Astrocyte (in vitro differentiated cells and primary cell): ENCODE measurements at regions not wholly inside any gene's neighbourhood (a gene's known extent, or its start where the extent isn't known, plus 50 kb on each side); places are given as distances from the start of the nearest gene placed in this dataset.

Experiments used
- DNase-seq: peaks from one replicate; pipeline ENCODE4 v3.0.0-alpha.2; 2010; ENCODE audit warnings: low read depth
- FAIRE-seq: peaks from 2 replicates; lab custom pipeline; 2011; peaks lifted over from hg19 to GRCh38; lab: Jason Lieb, UNC
- H2AFZ ChIP-seq: 2 replicates; pipeline ENCODE4 v1.6.0; 2012; ENCODE audit warnings: low read depth, low read length, inconsistent platforms
- H3K27ac ChIP-seq: 2 replicates; pipeline ENCODE4 v1.5.1; 2011; ENCODE audit warnings: low read depth, low read length, inconsistent platforms
- H3K27me3 ChIP-seq: 2 replicates; pipeline ENCODE4 v1.6.0; 2011; ENCODE audit warnings: low read length, inconsistent platforms; ENCODE audit not compliant: insufficient read depth
- H3K36me3 ChIP-seq: 2 replicates; pipeline ENCODE4 v1.5.1; 2011; ENCODE audit warnings: low read length, inconsistent platforms; ENCODE audit not compliant: insufficient read depth
- H3K4me1 ChIP-seq: 2 replicates; pipeline ENCODE4 v1.5.1; 2011; ENCODE audit warnings: low read length, inconsistent platforms; ENCODE audit not compliant: insufficient read depth
- H3K4me2 ChIP-seq: 2 replicates; pipeline ENCODE4 v1.6.0; 2012; ENCODE audit warnings: low read length, inconsistent platforms
- H3K4me3 ChIP-seq: 2 replicates; pipeline ENCODE4 v1.5.1; 2011; ENCODE audit warnings: low read depth, mild to moderate bottlenecking, low read length, inconsistent platforms; ENCODE audit not compliant: insufficient read depth
- H3K79me2 ChIP-seq: 2 replicates; pipeline ENCODE4 v1.6.0; 2012; ENCODE audit warnings: mild to moderate bottlenecking, low read length, inconsistent platforms; ENCODE audit not compliant: insufficient read depth
- H3K9ac ChIP-seq: 2 replicates; pipeline ENCODE4 v1.6.0; 2012; ENCODE audit warnings: mild to moderate bottlenecking, low read length, inconsistent platforms
- H3K9me3 ChIP-seq: 2 replicates; pipeline ENCODE4 v1.5.1; 2012; ENCODE audit warnings: low read depth, mild to moderate bottlenecking, low read length, inconsistent platforms; ENCODE audit not compliant: insufficient read depth
- H4K20me1 ChIP-seq: 2 replicates; pipeline ENCODE4 v1.6.0; 2012; ENCODE audit warnings: low read length, inconsistent platforms; ENCODE audit not compliant: insufficient read depth
- H3K27ac Mint-ChIP-seq: one replicate; pipeline ENCODE4 v1.8.0; 2021; ENCODE audit warnings: mild to moderate bottlenecking, mixed read lengths; ENCODE audit not compliant: unreplicated experiment
- H3K27me3 Mint-ChIP-seq: one replicate; pipeline ENCODE4 v1.8.0; 2021; ENCODE audit warnings: low read depth, mixed read lengths; ENCODE audit not compliant: unreplicated experiment
- H3K36me3 Mint-ChIP-seq: one replicate; pipeline ENCODE4 v1.8.0; 2021; ENCODE audit warnings: low read depth, mixed read lengths; ENCODE audit not compliant: unreplicated experiment
- H3K4me1 Mint-ChIP-seq: one replicate; pipeline ENCODE4 v1.8.0; 2021; ENCODE audit warnings: low read depth, mixed read lengths; ENCODE audit not compliant: unreplicated experiment
- H3K4me3 Mint-ChIP-seq: one replicate; pipeline ENCODE4 v1.8.0; 2021; ENCODE audit warnings: mild to moderate bottlenecking, moderate library complexity, mixed read lengths; ENCODE audit not compliant: unreplicated experiment
- H3K9me3 Mint-ChIP-seq: one replicate; pipeline ENCODE4 v1.8.0; 2021; ENCODE audit warnings: mild to moderate bottlenecking, mixed read lengths; ENCODE audit not compliant: unreplicated experiment
- CTCF ChIP-seq: IDR thresholded peaks from 2 replicates; pipeline ENCODE4 v1.5.1; 2011; ENCODE audit warnings: low read depth, mild to moderate bottlenecking, inconsistent platforms, low read length, moderate library complexity; ENCODE audit not compliant: insufficient read depth
- EZH2 ChIP-seq: IDR thresholded peaks from 2 replicates; pipeline ENCODE4 v1.6.1; 2012; ENCODE audit warnings: mild to moderate bottlenecking, low read length, inconsistent platforms; ENCODE audit not compliant: insufficient read depth

GRCh38 chr4:132596186-132596585, 552.9 kb upstream of the PCDH10 start:
- no peaks in the 10 kb centered on the region for H3K36me3 Mint-ChIP-seq

GRCh38 chr4:132605551-132605950, 543.5 kb upstream of the PCDH10 start:
- Mint-ChIP-seq H3K9me3 (no peaks in the 10 kb centered on the region), H3K27me3 (no peaks in the 10 kb centered on the region), H3K36me3 (no peaks in the 10 kb centered on the region), H3K4me3 (no peak overlapping the region), H3K27ac (no peak overlapping the region), H3K4me1 (no peaks in the 10 kb centered on the region)
- FAIRE-seq = no peak
- H3K36me3 ChIP-seq = no peaks in the 10 kb centered on the region
- H3K27ac ChIP-seq = no peak overlapping the region
- H3K4me1 ChIP-seq = no peaks in the 10 kb centered on the region
- H3K9me3 ChIP-seq = no peaks in the 10 kb centered on the region
- H3K4me2 ChIP-seq = no peak overlapping the region
- no peak for TF ChIP-seq CTCF
- no peak for TF ChIP-seq EZH2
- no peaks in the 10 kb centered on the region for H3K79me2 ChIP-seq
- H3K4me3 ChIP-seq = no peak overlapping the region
- no peak for DNase-seq
- H3K27me3 ChIP-seq = no peaks in the 10 kb centered on the region
- H3K9ac ChIP-seq = no peak overlapping the region
- H2AFZ ChIP-seq = no peak overlapping the region
- no peaks in the 10 kb centered on the region for H4K20me1 ChIP-seq

More at GRCh38 chr4:132596186-132596585, 552.9 kb upstream of the PCDH10 start:
- Histone ChIP-seq H3K27me3 (no peaks in the 10 kb centered on the region), H3K36me3 (no peaks in the 10 kb centered on the region), H3K9ac (no peak overlapping the region), H3K9me3 (no peaks in the 10 kb centered on the region), H2AFZ (no peak overlapping the region), H3K79me2 (no peaks in the 10 kb centered on the region), H3K27ac (no peak overlapping the region), H3K4me1 (no peaks in the 10 kb centered on the region), H3K4me3 (no peak overlapping the region), H4K20me1 (no peaks in the 10 kb centered on the region), H3K4me2 (no peak overlapping the region)
- Mint-ChIP-seq H3K27me3 (no peaks in the 10 kb centered on the region), H3K4me3 (no peak overlapping the region), H3K27ac (no peak overlapping the region), H3K4me1 (no peaks in the 10 kb centered on the region), H3K9me3 (no peaks in the 10 kb centered on the region)
- DNase-seq (no peak), FAIRE-seq (no peak)
- TF ChIP-seq EZH2 (no peak), CTCF (no peak)

- no peaks in the 10 kb centered on the region for H3K9me3 ChIP-seq
- no peak overlapping the region for H2AFZ ChIP-seq
- no peak overlapping the region for H3K27ac Mint-ChIP-seq
- H3K79me2 ChIP-seq = no peaks in the 10 kb centered on the region
- H3K4me1 Mint-ChIP-seq = no peaks in the 10 kb centered on the region
- H3K4me3 Mint-ChIP-seq = no peak overlapping the region
- peak; percentile 40 for TF ChIP-seq CTCF
- TF ChIP-seq EZH2 = no peak
- H3K4me1 ChIP-seq = no peaks in the 10 kb centered on the region
- H3K36me3 ChIP-seq = no peaks in the 10 kb centered on the region
- no peak overlapping the region for H3K4me3 ChIP-seq
- no peaks in the 10 kb centered on the region for H3K27me3 Mint-ChIP-seq
- H3K9me3 Mint-ChIP-seq = peaks cover 14% of the 10 kb centered on the region
- H4K20me1 ChIP-seq = no peaks in the 10 kb centered on the region
- H3K36me3 Mint-ChIP-seq = no peaks in the 10 kb centered on the region
- H3K4me2 ChIP-seq = no peak overlapping the region
- no peak for FAIRE-seq
- peak; percentile 15 for DNase-seq
- H3K9ac ChIP-seq = no peak overlapping the region
- H3K27me3 ChIP-seq = no peaks in the 10 kb centered on the region
- no peak overlapping the region for H3K27ac ChIP-seq
Observed at GRCh38 chr4:132614682-132615081, 534.4 kb upstream of the PCDH10 start.
